ENCODE measurements at regions not wholly inside any gene's neighbourhood (a gene's known extent, or its start where the extent isn't known, plus 50 kb on each side); places are given as distances from the start of the nearest gene placed in this dataset.
"Not testable (repeated sequence)": the region's sequence is repeated elsewhere in the genome, so short reads cannot be mapped to it uniquely, and the experiment has no call there.

GRCh38 chr7:45269192-45269591 lies 111.6 kb downstream of the RAMP3 start:
- DNase-seq = no peak

GRCh38 chr7:45278763-45279398 lies 121.3 kb downstream of the RAMP3 start:
- DNase-seq = no peak

GRCh38 chr7:45289611-45290010 lies 132.0 kb downstream of the RAMP3 start:
- DNase-seq = not testable (repeated sequence)

- DNase-seq = no peak
Measured at GRCh38 chr7:45290880-45291279, 133.3 kb downstream of the RAMP3 start.

- DNase-seq = no peak
Measured at GRCh38 chr7:45292481-45292880, 134.9 kb downstream of the RAMP3 start.

- DNase-seq = no peak
Measured at GRCh38 chr7:45293295-45293942, 135.8 kb downstream of the RAMP3 start.

GRCh38 chr7:45294559-45294958 lies 137.0 kb downstream of the RAMP3 start:
- no peak for DNase-seq

- DNase-seq = no peak
Measured at GRCh38 chr7:45295222-45295621, 137.6 kb downstream of the RAMP3 start.

GRCh38 chr7:45296748-45297147 lies 139.2 kb downstream of the RAMP3 start:
- no peak for DNase-seq

GRCh38 chr7:45306752-45307305 lies 149.2 kb downstream of the RAMP3 start:
- DNase-seq = no peak

GRCh38 chr7:45311597-45311996 lies 154.0 kb downstream of the RAMP3 start:
- no peak for DNase-seq

- DNase-seq = not testable (repeated sequence)
Measured at GRCh38 chr7:45315512-45315911, 157.9 kb downstream of the RAMP3 start.

- DNase-seq = no peak
Measured at GRCh38 chr7:45324683-45325237, 167.2 kb downstream of the RAMP3 start.

GRCh38 chr7:45325378-45325777 lies 167.8 kb downstream of the RAMP3 start:
- no peak for DNase-seq

- no peak for DNase-seq
Measured at GRCh38 chr7:45328403-45328981, 170.9 kb downstream of the RAMP3 start.

- DNase-seq = no peak
Measured at GRCh38 chr7:45331563-45331962, 174.0 kb downstream of the RAMP3 start.

GRCh38 chr7:45335024-45335423 lies 177.4 kb downstream of the RAMP3 start:
- DNase-seq = not testable (repeated sequence)

GRCh38 chr7:45342236-45342635 lies 184.6 kb downstream of the RAMP3 start:
- DNase-seq = no peak

GRCh38 chr7:45343746-45344145 lies 186.2 kb downstream of the RAMP3 start:
- DNase-seq = no peak

GRCh38 chr7:45347804-45348203 lies 190.2 kb downstream of the RAMP3 start:
- DNase-seq = no peak

GRCh38 chr7:45349090-45349489 lies 191.5 kb downstream of the RAMP3 start:
- DNase-seq = no peak

- no peak for DNase-seq
Measured at GRCh38 chr7:45350896-45351295, 193.3 kb downstream of the RAMP3 start.

GRCh38 chr7:45358287-45358686 lies 200.7 kb downstream of the RAMP3 start:
- no peak for DNase-seq

GRCh38 chr7:45359250-45359649 lies 201.7 kb downstream of the RAMP3 start:
- no peak for DNase-seq
